ENCODE measurements at regions not wholly inside any gene's neighbourhood (a gene's known extent, or its start where the extent isn't known, plus 50 kb on each side); places are given as distances from the start of the nearest gene placed in this dataset.

DNA sequence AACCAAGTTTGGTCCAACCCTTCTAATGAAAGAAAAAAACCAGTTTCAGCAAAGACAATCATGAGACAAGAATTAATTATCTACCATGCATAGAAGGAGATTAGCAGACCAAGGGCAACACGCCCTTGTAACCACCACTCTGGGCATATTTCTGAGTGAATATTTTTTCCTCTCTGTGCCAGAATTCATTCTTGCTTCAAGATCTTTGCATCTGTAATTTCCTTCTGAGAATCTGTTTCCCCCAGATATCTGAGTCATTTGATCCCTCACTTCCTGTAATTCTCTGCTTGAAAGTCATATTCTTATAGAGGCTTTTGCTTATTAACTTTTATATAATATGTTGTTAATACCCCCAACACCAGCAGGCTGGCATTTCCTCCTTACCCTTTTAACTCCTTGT lies 243.7 kb downstream of the SLC16A7 start:
- TF ChIP-seq ZNF521 (tag by site-specific recombination; IDR thresholded peaks at IDR 0.05), result no peak
- no peak for TF ChIP-seq ZNF433 (tag by site-specific recombination; IDR thresholded peaks at IDR 0.05; ENCODE audit: low read depth)
- TF ChIP-seq PRDM6 (tag by site-specific recombination; IDR thresholded peaks at IDR 0.05), result no peak
- TF ChIP-seq ZNF280D (tag by site-specific recombination; IDR thresholded peaks at IDR 0.05), result no peak
- TF ChIP-seq, protein P1, sequence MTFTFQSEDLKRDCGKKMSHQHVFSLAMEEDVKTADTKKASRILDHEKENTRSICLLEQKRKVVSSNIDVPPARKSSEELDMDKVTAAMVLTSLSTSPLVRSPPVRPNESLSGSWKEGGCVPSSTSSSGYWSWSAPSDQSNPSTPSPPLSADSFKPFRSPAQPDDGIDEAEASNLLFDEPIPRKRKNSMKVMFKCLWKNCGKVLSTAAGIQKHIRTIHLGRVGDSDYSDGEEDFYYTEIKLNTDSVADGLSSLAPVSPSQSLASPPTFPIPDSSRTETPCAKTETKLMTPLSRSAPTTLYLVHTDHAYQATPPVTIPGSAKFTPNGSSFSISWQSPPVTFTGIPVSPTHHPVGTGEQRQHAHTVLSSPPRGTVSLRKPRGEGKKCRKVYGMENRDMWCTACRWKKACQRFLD (tag by site-specific recombination; IDR thresholded peaks at IDR 0.05), result no peak
- no peak for TF ChIP-seq ZNF404 (tag by site-specific recombination; IDR thresholded peaks at IDR 0.05)
- no peak for TF ChIP-seq ZNF155 (tag by site-specific recombination; IDR thresholded peaks at IDR 0.05)
- TF ChIP-seq, protein P2, sequence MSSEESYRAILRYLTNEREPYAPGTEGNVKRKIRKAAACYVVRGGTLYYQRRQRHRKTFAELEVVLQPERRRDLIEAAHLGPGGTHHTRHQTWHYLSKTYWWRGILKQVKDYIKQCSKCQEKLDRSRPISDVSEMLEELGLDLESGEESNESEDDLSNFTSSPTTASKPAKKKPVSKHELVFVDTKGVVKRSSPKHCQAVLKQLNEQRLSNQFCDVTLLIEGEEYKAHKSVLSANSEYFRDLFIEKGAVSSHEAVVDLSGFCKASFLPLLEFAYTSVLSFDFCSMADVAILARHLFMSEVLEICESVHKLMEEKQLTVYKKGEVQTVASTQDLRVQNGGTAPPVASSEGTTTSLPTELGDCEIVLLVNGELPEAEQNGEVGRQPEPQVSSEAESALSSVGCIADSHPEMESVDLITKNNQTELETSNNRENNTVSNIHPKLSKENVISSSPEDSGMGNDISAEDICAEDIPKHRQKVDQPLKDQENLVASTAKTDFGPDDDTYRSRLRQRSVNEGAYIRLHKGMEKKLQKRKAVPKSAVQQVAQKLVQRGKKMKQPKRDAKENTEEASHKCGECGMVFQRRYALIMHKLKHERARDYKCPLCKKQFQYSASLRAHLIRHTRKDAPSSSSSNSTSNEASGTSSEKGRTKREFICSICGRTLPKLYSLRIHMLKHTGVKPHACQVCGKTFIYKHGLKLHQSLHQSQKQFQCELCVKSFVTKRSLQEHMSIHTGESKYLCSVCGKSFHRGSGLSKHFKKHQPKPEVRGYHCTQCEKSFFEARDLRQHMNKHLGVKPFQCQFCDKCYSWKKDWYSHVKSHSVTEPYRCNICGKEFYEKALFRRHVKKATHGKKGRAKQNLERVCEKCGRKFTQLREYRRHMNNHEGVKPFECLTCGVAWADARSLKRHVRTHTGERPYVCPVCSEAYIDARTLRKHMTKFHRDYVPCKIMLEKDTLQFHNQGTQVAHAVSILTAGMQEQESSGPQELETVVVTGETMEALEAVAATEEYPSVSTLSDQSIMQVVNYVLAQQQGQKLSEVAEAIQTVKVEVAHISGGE (tag by site-specific recombination; conservative IDR thresholded peaks at IDR 0.05; ENCODE audit: low read depth), result no peak
- TF ChIP-seq ZNF221 (tag by site-specific recombination; IDR thresholded peaks at IDR 0.05; ENCODE audit: borderline replicate concordance), result no peak
- TF ChIP-seq YY2 (tag by site-specific recombination; IDR thresholded peaks at IDR 0.05), result no peak
- TF ChIP-seq SCRT2 (tag by site-specific recombination; IDR thresholded peaks at IDR 0.05), result no peak
- TF ChIP-seq HOXD13 (CRISPR knock-in tag; IDR thresholded peaks at IDR 0.05; ENCODE audit: borderline replicate concordance), result no peak
- no peak for TF ChIP-seq MYNN (tag by site-specific recombination; IDR thresholded peaks at IDR 0.05; ENCODE audit: borderline replicate concordance)
- TF ChIP-seq, protein P3, sequence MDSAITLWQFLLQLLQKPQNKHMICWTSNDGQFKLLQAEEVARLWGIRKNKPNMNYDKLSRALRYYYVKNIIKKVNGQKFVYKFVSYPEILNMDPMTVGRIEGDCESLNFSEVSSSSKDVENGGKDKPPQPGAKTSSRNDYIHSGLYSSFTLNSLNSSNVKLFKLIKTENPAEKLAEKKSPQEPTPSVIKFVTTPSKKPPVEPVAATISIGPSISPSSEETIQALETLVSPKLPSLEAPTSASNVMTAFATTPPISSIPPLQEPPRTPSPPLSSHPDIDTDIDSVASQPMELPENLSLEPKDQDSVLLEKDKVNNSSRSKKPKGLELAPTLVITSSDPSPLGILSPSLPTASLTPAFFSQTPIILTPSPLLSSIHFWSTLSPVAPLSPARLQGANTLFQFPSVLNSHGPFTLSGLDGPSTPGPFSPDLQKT (IDR thresholded peaks at IDR 0.05; ENCODE audit: borderline replicate concordance, low read depth, low read length), result no peak
- no peak for TF ChIP-seq ZNF555 (tag by site-specific recombination; conservative IDR thresholded peaks at IDR 0.05)
- no peak for TF ChIP-seq RBAK (tag by site-specific recombination; IDR thresholded peaks at IDR 0.05)
- no peak for TF ChIP-seq ZBTB10 (tag by site-specific recombination; IDR thresholded peaks at IDR 0.05)
- TF ChIP-seq ZFP69B (tag by site-specific recombination; IDR thresholded peaks at IDR 0.05), result no peak
- ChIA-PET POLR2A (no interaction called here), CTCF (interaction anchor here (0.6 kb wide), 1 partner anchor 32 kb away, joined by 3 read pairs; no protein-coding TSS in a partner anchor)
- H3K36me3 ChIP-seq (ENCODE audit: control insufficient read depth in 2 of 2, insufficient read depth in 1 of 2, low read length in 2 of 2), result no peaks in the 10 kb centered on the region
- no peaks in the 10 kb centered on the region for H3K9me3 ChIP-seq (ENCODE audit: control insufficient read depth, insufficient read depth, low read depth, low read length)
- no peak overlapping the region for H3K4me3 ChIP-seq (ENCODE audit: low read depth, low read length)
- no peak overlapping the region for H3K27ac ChIP-seq (ENCODE audit: extremely low read depth, low read depth, low read length)
- no peaks in the 10 kb centered on the region for H3K4me1 ChIP-seq (ENCODE audit: control insufficient read depth, insufficient read depth, low read length)

All from HEK293 (cell line).